HG03457 (cell line): ENCODE measurements at regions not wholly inside any gene's neighbourhood (a gene's known extent, or its start where the extent isn't known, plus 50 kb on each side); places are given as distances from the start of the nearest gene placed in this dataset.

Experiments used
- ATAC-seq: cut with Tn5 transposase; IDR thresholded peaks from one replicate; pipeline ENCODE4 v1.9.1; 2021; ENCODE audit warnings: moderate number of reproducible peaks; ENCODE audit not compliant: unreplicated experiment

DNA sequence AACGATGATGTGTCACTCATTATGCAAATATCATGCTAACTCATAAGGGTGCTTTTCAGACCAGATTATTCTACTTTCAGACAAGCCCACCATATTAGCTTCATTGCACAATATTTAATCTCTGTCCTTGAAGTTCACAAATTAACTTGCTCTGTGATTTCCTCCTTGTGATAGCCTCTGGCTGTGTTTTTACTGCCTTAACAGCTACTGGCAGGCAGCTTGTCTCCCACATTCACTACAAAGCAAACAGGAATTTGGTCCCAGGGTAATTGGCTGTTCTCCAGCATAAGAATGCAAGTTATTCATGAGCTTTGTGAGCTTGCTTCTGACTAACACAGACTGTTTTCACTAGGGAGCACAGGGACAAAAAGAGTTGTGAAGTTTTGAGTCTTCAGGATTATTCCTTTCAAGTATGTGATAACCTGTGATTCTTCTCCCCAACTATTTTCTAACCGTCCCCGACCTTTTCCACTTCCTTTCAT, 87.9 kb upstream of the HMCN1 start:
- ATAC-seq, result peak; percentile 64

DNA sequence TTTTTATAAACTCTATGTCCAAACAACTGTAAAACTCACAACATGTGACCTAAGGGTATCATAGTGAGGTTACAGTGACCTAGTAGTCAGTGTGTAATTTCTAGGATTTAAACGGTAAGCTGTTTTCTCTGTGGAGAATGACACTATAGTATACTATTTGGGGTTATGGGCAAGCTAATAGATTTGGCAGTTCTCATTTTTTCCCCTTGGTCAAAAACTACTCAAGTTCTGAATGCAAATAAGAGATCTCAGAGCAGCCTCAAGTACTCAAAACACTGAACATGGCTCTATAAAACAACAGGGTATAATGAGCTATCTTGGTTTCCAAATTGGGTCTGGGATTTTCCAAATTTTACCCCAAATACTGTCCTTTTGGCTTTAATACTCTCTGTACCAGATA, 88.5 kb upstream of the HMCN1 start:
- no peak for ATAC-seq

DNA sequence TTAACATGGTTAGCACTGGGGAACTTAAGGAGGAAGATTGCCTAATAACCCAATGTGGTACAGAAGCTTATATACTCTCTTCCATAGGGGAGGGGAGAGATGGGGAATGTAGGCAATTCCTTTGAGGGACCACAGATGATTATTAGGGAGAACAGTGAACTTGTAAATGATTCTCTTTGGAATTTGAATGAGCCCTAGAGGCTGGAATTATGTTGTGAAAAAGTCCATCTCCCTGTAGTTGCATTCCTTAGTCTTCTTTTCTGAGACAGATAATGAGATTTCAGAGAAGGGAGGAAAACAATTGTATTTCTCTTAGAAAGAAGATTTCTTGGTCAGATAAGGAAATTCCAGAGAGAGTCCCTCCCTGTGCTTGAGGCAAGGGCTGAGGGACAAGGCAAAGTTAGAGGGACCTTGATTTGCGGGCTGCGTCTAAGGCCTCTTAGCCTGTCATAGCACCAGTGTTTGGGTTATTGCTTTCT, 89.0 kb upstream of the HMCN1 start:
- no peak for ATAC-seq

DNA sequence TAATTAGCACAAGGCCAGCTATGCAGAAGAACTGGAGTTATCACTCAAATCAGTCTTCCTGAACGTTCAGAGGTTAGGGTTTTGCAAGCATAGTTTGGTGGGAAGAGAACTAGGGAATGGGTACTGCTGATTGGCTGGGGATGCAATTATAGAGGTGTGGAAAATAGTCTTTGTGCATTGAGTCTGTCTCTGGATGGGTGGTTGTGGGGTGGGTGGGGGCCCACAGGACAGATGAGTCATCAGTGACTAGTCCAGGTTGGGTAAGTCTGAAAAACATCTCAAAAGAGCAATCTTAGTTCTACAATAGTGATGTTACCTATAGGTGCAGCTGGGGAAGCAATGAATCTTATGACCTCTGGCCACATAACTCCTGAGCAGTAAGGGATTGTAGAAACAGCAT, 89.7 kb upstream of the HMCN1 start:
- ATAC-seq, result no peak

DNA sequence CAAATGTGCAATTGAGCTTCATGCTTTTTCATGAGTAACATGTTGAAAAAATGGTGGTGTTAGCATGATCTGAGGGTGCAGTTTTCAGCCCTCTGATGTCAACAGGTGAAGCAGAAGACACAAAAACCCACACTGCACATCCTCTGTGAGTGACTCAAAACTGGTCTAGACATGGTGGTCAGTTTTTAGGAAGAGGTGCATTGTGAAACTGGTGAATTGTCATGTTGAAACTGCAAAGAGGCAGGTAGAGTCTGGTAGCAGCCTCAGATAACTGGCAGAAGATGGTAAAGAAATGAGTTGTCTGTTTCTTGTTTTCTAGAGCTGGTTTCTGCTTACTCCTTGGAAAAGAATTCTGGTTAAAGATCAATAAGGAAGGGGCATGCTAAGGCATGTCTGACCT, 97.3 kb upstream of the HMCN1 start:
- peak; percentile 99 for ATAC-seq

DNA sequence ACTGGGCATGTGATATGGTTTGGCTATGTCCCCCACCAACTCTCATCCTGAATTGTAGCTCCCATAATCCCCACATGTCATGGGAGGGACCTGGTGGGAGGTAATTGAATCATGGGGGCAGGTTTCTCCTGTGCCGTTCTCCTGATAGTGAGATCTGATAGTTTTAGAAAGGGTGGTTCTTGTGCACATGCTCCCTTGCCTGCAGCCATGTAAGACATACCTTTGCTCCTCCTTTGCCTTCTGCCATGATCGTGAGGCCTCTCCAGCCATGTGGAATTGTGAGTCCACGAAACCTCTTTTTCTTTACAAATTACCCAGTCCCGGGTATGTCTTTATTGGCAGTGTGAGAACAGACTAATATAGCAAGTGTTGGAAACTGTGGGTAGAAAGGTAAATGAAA, 99.5 kb upstream of the HMCN1 start:
- ATAC-seq, result no peak

DNA sequence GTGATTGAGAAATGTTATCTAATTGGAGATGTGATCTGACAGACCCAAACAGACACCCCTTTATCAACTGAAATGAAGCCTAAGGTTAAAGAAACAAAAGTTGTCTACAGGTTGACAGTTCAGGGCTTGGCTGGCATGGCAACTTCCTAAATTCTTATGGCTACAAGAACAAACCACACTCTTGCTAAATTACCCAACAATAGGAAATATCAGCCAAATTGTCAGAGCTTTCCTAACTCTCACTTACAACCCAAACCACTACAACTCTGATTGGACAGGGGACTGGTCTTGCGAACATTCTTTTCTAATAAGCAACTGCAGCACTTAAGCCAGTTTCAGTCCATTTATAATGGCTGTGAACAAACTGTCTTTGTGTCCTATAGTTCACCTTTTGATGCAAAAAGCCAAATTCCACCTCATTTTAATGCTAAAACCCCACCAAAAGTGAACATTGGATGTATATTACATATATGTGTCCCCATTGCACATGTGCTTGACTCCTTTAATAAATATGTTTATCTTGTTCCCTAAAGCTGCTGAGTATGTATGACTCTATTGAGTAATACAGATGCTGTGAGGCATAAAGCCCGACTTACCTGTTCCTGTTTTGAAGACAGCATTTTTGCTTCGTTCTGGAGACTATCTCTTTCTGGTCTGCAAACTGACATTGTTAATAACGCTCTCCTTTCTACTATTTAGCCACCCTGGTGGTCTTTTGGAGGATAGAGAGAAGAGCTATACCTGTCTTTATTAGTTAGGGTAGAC, 101.3 kb upstream of the HMCN1 start:
- ATAC-seq, result no peak

DNA sequence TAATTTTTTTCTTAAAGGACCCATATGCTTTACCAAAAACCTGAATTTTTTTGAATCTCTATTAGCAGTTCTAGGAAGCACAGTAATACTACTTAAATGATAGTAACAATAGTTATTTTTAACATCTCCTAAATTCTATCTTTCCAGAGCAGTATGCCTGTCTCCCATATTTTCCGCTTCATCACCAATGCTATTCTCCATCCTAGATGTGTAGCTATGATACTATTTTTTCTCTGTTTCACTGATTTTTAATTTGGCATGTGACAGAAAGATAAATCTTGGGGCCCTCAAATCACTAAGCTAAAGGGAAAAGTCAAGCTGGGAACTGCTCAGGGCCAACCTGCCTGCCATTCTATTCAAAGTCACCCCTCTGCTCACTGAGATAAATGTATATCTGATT, 102.3 kb upstream of the HMCN1 start:
- ATAC-seq, result no peak

DNA sequence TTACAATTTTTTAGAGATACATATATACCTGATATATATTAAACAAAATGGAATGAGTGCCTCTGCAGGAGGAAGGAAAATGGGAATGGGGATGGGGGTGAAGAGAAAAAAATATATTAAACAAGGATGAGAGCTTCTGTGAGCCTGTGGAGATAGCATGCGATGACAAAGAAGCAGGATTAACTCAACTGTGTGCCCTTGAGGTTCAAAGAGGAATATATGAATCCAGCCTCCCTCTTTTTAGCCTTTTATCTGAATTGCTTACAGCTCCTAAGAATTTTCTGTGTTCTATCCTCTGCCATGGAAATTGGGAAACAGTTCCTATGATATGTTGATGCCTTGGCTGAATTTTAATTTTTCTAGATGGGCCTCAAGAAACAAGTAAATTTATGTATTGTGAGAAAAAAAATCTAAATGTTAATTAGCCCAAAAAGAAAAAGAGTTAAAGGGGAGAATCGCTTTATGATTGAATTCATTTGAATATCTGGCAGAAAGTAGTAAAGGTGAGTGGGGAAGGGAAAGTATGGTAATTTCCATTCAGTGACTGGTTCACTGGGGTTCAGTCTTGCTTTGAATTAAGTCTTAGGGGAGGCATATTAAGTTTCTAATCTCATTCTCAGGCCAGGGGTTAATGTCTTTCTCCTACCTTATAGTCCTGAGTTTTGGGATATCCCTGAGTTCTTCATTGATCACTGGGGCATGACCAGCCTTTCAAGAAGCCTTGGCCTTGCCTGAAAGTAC, 106.3 kb upstream of the HMCN1 start:
- ATAC-seq, result no peak

DNA sequence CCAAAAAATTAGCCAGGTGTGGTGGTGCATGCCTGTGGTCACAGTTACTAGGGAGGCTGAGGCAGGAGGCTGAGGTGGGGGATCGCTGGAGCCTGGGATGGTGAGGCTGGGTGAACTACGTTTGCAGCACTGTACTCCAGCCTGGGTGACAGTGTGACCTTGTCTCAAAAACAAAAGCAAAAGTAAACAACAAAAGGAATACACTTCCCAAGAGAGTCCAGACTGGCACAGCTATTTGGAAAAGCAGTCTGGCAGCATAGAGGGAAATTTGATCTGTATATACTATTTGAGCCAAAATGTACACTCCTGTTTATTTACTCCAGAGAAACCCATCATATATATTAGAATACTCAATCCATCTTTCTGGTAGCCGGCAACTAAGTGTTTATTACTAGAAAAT, 107.0 kb upstream of the HMCN1 start:
- ATAC-seq, result no peak

DNA sequence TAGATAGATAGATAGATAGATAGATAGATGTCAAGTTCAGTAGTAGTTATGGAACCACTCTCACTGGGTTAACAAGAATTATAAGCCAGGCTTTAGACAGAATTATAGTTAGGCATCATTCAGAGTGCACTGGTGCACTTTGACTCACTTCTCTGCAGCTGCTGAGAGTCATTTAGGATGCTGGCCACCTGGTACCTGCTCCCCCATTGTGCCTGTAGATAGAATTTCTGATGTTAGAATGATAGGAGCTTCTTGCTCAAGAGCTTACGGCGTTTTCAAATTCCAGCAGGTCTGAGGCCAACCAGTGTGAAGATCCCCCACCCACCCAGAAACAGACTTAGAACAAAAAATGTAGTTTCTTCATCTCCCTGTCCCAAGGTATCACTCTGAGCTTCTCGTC, 107.8 kb upstream of the HMCN1 start:
- ATAC-seq, result no peak

DNA sequence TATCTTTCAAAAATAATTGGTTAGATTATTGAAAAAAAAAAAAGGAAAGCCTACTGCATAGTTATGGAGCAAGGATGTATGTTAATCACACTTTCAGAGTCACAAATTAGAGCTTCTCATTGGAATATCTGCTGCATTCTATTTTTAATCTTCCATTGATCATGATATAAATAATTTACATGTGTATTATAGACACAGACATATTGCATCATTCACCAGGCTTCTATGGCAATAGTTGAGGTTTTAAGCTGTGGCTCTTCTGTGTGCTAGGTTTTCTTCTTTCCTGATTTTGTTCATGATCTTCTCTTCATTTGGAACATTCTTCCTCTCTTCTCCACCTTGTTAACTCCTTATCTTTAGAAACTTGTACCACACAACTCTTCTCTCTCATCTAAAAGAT, 123.2 kb upstream of the HMCN1 start:
- no peak for ATAC-seq

DNA sequence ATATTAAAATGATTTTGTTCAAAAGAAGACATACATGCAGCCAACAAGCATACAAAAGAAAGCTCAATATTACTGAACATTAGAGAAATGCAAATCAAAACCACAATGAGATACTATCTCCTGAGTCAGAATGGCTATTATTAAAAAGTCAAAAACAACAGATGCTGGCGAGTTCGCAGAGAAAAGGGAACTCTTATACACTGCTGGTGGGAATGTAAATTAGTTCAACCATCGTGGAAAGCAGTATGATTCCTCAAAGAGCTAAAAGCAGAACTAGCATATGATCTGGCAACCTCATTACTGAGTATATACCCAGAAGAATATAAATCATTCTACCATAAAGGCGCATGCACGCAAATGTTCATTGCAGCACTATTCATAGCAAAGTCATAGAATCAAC, 126.0 kb upstream of the HMCN1 start:
- peak; percentile 73 for ATAC-seq

DNA sequence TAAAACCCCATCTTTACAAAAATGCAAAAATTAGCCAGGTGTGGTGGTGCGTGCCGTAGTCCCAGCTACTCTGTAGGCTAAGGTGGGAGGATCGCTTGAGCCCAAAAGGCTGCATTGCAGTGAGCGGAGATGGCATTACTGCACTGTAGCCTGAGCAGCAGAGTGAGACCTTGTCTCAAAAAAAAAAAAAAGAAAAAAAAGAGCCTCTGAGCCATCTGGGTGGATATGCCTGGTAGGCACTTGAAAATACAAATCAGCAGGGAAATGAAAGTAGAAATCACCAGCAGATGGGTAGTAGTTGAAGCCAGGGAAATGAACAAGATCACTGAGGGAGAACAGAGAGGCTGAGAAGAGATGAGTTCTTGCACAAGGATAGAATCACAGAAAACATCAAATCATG, 131.0 kb upstream of the HMCN1 start:
- ATAC-seq, result no peak

DNA sequence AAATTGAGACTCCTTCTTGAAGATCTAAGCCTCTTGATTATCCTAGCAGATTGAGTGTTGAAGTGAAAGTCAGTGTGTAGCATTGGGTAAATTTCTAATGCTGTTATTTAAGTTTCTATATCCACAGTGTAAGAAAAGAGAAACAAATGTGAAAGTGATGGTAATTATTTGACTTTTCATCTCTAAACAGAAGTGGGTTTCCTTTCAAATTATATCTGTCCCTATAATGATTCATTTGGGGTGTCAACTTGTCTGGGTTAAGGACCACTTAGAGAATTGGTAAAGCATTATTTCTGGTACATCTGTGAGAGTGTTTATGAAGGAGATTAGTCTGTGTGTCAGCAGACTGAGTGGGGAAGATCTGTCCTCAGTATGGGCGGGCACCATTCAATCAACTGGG, 133.0 kb upstream of the HMCN1 start:
- ATAC-seq, result no peak

DNA sequence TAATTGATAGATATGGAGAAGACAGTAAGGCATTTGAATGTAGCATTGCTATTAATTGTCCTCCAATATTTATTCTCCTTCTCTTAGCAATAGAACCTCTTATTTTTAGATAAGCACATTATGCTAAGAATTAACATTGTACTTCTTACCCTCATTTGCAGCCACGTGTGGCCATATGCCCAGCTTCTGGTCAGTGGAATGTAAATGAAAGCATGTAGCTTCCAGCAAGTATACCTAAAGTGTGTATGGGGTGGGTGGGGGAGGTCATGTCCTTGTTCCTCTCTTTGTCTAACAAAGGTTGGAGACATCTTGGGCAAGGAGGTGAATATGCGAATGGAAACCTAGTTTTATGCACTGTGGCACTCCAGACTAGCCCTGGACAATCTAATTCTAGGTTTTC, 133.6 kb upstream of the HMCN1 start:
- no peak for ATAC-seq

DNA sequence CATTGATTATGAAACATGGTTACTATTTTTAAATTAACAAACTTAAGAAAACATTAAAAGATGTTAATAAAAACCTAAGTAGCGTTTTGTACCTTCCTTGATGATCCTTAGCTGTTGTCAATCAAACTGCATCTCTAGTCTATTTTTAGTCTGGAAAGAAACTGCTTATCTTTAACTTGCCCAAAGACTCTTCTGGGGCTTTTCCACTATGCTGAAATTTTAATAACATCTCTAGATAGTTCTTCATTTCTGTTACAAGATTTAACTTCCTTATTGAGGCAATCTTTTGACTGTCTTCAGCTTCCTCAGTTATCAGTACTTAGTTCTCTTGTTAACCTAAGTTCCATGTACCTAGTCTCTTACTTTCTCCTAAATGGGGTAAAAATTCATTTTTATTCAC, 135.9 kb upstream of the HMCN1 start:
- ATAC-seq, result no peak

DNA sequence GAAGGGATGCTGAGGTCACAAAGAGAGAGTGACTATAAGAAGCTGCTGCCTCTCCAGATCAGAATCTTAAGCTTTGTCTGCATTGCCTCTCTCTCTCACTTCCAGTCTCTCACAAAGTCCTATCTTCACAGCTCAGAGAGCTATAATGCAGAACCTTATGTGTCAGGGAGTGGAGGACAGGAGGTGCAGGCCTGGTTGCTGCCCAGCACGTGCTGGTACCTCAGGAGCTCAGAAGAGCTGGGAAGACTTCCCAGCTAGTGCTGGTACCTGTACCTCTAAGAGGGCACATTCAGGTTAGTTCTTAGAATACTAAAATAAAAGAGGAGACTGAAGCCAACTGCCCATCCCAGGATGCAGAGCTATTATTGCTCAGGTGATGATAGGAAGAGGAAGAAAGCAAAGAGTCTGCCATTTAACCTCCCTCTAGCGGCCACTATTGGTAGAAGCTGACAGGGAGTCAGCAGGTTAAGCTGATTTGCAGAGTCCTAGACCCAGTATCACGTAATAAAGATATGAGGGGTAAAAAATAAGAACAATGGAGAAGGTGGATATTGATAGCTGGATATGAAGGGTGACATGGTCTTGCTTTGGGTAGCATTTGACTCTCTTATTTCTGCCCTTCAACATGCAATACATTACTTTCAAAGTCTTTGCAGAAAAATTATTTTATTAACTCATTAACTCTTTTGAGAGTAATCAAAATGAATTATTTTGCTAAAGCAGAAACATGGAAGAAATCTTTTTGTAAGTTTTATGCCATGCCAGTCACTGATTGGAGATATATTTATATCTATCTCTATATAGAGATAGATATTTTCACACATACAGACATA, 138.1 kb upstream of the HMCN1 start:
- peak; percentile 54 for ATAC-seq

DNA sequence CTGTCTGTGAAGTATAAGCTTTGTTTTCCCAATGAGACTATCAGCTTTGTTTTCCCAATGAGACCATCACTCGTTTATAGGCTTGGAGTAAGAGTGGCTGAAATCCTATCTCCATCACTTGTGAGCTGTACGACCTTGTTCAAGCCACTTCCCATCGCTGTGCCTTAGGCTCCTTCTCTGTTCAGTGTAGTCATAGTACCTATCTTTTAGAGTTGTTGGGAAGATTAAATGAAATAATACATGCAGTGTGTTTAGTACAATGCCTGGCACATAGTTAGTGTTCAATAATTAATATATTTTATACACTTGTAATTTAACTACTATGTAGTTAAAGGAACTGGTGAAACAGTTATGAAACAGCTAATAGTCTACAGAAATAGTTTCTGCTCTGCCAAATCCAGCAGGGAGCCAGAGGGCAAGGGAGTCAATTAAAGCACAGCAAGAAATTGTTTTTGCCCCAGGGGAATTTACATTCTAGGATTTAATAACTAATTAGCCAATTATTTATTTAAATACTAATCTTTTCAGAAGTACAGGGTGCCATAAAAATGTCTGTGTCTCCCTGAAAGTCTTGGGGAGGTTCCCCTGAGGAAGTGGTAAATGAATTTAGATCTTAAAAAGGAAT, 139.3 kb upstream of the HMCN1 start:
- ATAC-seq, result no peak

DNA sequence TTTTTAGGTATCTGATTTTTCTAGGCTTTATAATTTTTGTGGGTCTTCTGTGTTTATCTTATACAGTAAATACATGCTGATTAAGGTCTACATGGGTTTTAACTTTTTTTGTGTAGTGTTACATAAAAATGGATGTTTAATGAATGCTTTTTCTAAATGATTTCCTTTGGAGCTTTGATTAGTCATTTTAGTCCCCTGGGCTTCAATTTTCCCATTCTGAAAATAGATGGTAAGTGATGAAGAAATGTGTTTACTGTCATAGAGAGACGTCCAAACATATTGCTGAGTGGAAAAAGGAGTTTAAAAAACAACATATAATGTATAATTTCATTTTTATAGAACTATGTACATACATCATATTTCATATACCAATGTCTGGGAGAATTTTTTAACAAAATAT, 140.9 kb upstream of the HMCN1 start:
- no peak for ATAC-seq

DNA sequence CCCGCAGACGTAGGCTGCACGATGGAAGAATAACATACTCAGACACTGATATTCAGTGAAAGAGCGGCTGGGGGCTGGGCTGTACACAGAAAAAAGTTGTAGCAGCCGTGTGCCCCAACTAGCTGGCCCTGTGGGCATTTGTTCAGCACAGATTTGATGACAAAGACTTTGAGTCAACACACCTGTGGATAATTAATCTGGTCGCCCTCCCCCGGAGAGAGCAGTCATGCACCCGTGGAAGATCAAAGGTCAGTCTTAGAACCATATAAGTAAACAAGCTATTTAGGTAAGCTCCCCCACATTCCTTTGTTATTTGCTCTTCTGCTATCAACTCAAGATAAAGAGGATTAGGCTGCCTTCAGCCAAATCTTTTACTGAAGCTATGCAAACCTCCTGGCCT, 148.4 kb upstream of the HMCN1 start:
- ATAC-seq, result no peak
